Neural progenitor cell (in vitro differentiated cells): ENCODE measurements at regions not wholly inside any gene's neighbourhood (a gene's known extent, or its start where the extent isn't known, plus 50 kb on each side); places are given as distances from the start of the nearest gene placed in this dataset.

Source experiments
- DNase-seq: peaks from one replicate; pipeline ENCODE4 v3.0.0-alpha.2; 2016; ENCODE audit warnings: low spot score
- H2AFZ ChIP-seq: fragments of 200-600 bp; sonication (generic); replicated peaks from 2 replicates; pipeline ENCODE4 v1.6.1; 2016; ENCODE audit warnings: antibody characterized with exemption
- H3F3A ChIP-seq: fragments of 200-600 bp; sonication (generic); 2 replicates; pipeline ENCODE4 v1.6.1; 2016; ENCODE audit warnings: antibody characterized with exemption, low read depth
- H3K27ac ChIP-seq: fragments of 200-600 bp; sonication (generic); 2 replicates; pipeline ENCODE4 v1.5.1; 2016; ENCODE audit warnings: mild to moderate bottlenecking
- H3K27me3 ChIP-seq: fragments of 200-600 bp; sonication (generic); 2 replicates; pipeline ENCODE4 v1.6.1; 2016; ENCODE audit warnings: mild to moderate bottlenecking, moderate library complexity
- H3K36me3 ChIP-seq: fragments of 200-600 bp; sonication (generic); 2 replicates; pipeline ENCODE4 v1.5.1; 2016
- H3K4me1 ChIP-seq: fragments of 200-600 bp; sonication (generic); 2 replicates; pipeline ENCODE4 v1.6.1; 2016; ENCODE audit warnings: mixed run types
- H3K4me2 ChIP-seq: fragments of 200-600 bp; sonication (generic); 2 replicates; pipeline ENCODE4 v1.6.1; 2016
- H3K4me3 ChIP-seq: fragments of 200-600 bp; sonication (generic); 2 replicates; pipeline ENCODE4 v1.5.1; 2016
- H3K79me2 ChIP-seq: fragments of 200-600 bp; sonication (generic); 2 replicates; pipeline ENCODE4 v1.6.1; 2016; ENCODE audit warnings: low read depth
- H3K9ac ChIP-seq: fragments of 200-600 bp; sonication (generic); 2 replicates; pipeline ENCODE4 v1.6.1; 2016
- H3K9me3 ChIP-seq: fragments of 200-600 bp; sonication (generic); 2 replicates; pipeline ENCODE4 v1.5.1; 2016; ENCODE audit warnings: low read depth
- H4K20me1 ChIP-seq: fragments of 200-600 bp; sonication (generic); 2 replicates; pipeline ENCODE4 v1.6.1; 2016; ENCODE audit warnings: low read depth
- H3K27ac Mint-ChIP-seq: 3 replicates; pipeline ENCODE4 v1.8.0; 2021; ENCODE audit warnings: mixed read lengths
- H3K27me3 Mint-ChIP-seq: 2 replicates; pipeline ENCODE4 v1.8.0; 2022; ENCODE audit warnings: low read depth, mild to moderate bottlenecking, inconsistent platforms, moderate library complexity, mixed read lengths; ENCODE audit not compliant: insufficient read depth
- H3K36me3 Mint-ChIP-seq: 3 replicates; pipeline ENCODE4 v1.8.0; 2021; ENCODE audit warnings: mixed read lengths
- H3K4me1 Mint-ChIP-seq: 3 replicates; pipeline ENCODE4 v1.8.0; 2021; ENCODE audit warnings: mixed read lengths
- H3K4me3 Mint-ChIP-seq: 3 replicates; pipeline ENCODE4 v1.8.0; 2021; ENCODE audit warnings: mild to moderate bottlenecking, moderate library complexity, mixed read lengths
- H3K9me3 Mint-ChIP-seq: 3 replicates; pipeline ENCODE4 v1.8.0; 2020; ENCODE audit warnings: mixed read lengths
- CTCF ChIP-seq: fragments of 200-600 bp; sonication (generic); IDR thresholded peaks from 2 replicates; pipeline ENCODE4 v1.5.1; 2017; ENCODE audit warnings: antibody characterized with exemption, mild to moderate bottlenecking
- EZH2 ChIP-seq: fragments of 200-600 bp; sonication (generic); IDR thresholded peaks from 2 replicates; pipeline ENCODE4 v1.6.1; 2017; ENCODE audit warnings: antibody characterized with exemption, mild to moderate bottlenecking, moderate library complexity
- EZH2phosphoT487 ChIP-seq: fragments of 200-600 bp; sonication (generic); IDR thresholded peaks from 2 replicates; pipeline ENCODE4 v1.6.1; 2017; ENCODE audit warnings: antibody characterized with exemption

- peaks cover 16% of the 10 kb centered on the region for H3K4me1 Mint-ChIP-seq
- H3K36me3 Mint-ChIP-seq, result no peaks in the 10 kb centered on the region
- peaks cover 2% of the 10 kb centered on the region for H3K27me3 Mint-ChIP-seq
- Histone ChIP-seq H4K20me1 (no peaks in the 10 kb centered on the region), H2AFZ (no peak overlapping the region), H3K9ac (no peak overlapping the region), H3K4me3 (no peak overlapping the region), H3K4me2 (no peak overlapping the region), H3K27me3 (no peaks in the 10 kb centered on the region), H3F3A (peaks cover 7% of the 10 kb centered on the region), H3K27ac (no peak overlapping the region), H3K4me1 (peaks cover 13% of the 10 kb centered on the region), H3K79me2 (no peaks in the 10 kb centered on the region), H3K9me3 (no peaks in the 10 kb centered on the region), H3K36me3 (no peaks in the 10 kb centered on the region)
- H3K27ac Mint-ChIP-seq, result no peak overlapping the region
- DNase-seq, result no peak
- TF ChIP-seq CTCF (no peak), EZH2 (no peak), EZH2phosphoT487 (no peak)
- no peak overlapping the region for H3K4me3 Mint-ChIP-seq
- H3K9me3 Mint-ChIP-seq, result peaks cover 11% of the 10 kb centered on the region
Observed at GRCh38 chr6:1499777-1500176, 109.9 kb upstream of the FOXC1 start.

- Histone ChIP-seq H3K27me3 (no peaks in the 10 kb centered on the region), H3K4me2 (no peak overlapping the region), H3K79me2 (no peaks in the 10 kb centered on the region), H3F3A (peaks cover 7% of the 10 kb centered on the region), H3K4me1 (peaks cover 13% of the 10 kb centered on the region), H4K20me1 (no peaks in the 10 kb centered on the region), H3K9ac (no peak overlapping the region), H3K27ac (no peak overlapping the region), H2AFZ (no peak overlapping the region), H3K9me3 (no peaks in the 10 kb centered on the region), H3K4me3 (no peak overlapping the region), H3K36me3 (no peaks in the 10 kb centered on the region)
- Mint-ChIP-seq H3K9me3 (peaks cover 2% of the 10 kb centered on the region), H3K27me3 (no peaks in the 10 kb centered on the region), H3K4me1 (peaks cover 16% of the 10 kb centered on the region), H3K27ac (no peak overlapping the region), H3K36me3 (no peaks in the 10 kb centered on the region), H3K4me3 (no peak overlapping the region)
- DNase-seq, result no peak
- no peak for TF ChIP-seq CTCF
- no peak for TF ChIP-seq EZH2
Observed at GRCh38 chr6:1500913-1501312, 108.8 kb upstream of the FOXC1 start.

- Histone ChIP-seq H3F3A (peaks cover 7% of the 10 kb centered on the region), H3K9me3 (no peaks in the 10 kb centered on the region), H3K9ac (no peak overlapping the region), H2AFZ (no peak overlapping the region), H4K20me1 (no peaks in the 10 kb centered on the region), H3K79me2 (no peaks in the 10 kb centered on the region), H3K36me3 (no peaks in the 10 kb centered on the region), H3K27ac (no peak overlapping the region), H3K4me1 (peaks cover 13% of the 10 kb centered on the region), H3K4me2 (no peak overlapping the region), H3K4me3 (no peak overlapping the region), H3K27me3 (no peaks in the 10 kb centered on the region)
- Mint-ChIP-seq H3K9me3 (no peaks in the 10 kb centered on the region), H3K4me3 (no peak overlapping the region), H3K36me3 (no peaks in the 10 kb centered on the region), H3K27me3 (no peaks in the 10 kb centered on the region), H3K27ac (no peak overlapping the region), H3K4me1 (peaks cover 16% of the 10 kb centered on the region)
- no peak for TF ChIP-seq EZH2
- no peak for TF ChIP-seq EZH2phosphoT487
- TF ChIP-seq CTCF, result no peak
- DNase-seq, result no peak
Observed at GRCh38 chr6:1502041-1502440, 107.7 kb upstream of the FOXC1 start.

GRCh38 chr6:1503811-1504210 lies 105.9 kb upstream of the FOXC1 start:
- Mint-ChIP-seq H3K27me3 (peaks cover 3% of the 10 kb centered on the region), H3K36me3 (no peaks in the 10 kb centered on the region), H3K9me3 (no peaks in the 10 kb centered on the region), H3K4me3 (no peak overlapping the region), H3K27ac (no peak overlapping the region), H3K4me1 (peaks cover 2% of the 10 kb centered on the region)
- H3K9me3 ChIP-seq, result no peaks in the 10 kb centered on the region
- TF ChIP-seq EZH2 (no peak), EZH2phosphoT487 (no peak), CTCF (no peak)
- no peaks in the 10 kb centered on the region for H3K27me3 ChIP-seq
- no peaks in the 10 kb centered on the region for H3K36me3 ChIP-seq
- H3K9ac ChIP-seq, result no peak overlapping the region
- no peak overlapping the region for H3K4me3 ChIP-seq
- H3F3A ChIP-seq, result no peaks in the 10 kb centered on the region
- no peaks in the 10 kb centered on the region for H3K79me2 ChIP-seq
- H3K4me2 ChIP-seq, result no peak overlapping the region
- no peak for DNase-seq
- no peaks in the 10 kb centered on the region for H3K4me1 ChIP-seq
- H2AFZ ChIP-seq, result no peak overlapping the region
- H4K20me1 ChIP-seq, result no peaks in the 10 kb centered on the region
- H3K27ac ChIP-seq, result no peak overlapping the region
